ENCODE measurements at regions not wholly inside any gene's neighbourhood (a gene's known extent, or its start where the extent isn't known, plus 50 kb on each side); places are given as distances from the start of the nearest gene placed in this dataset.

- H3K4me3 ChIP-seq (ENCODE audit: low read depth in 2 of 2, low read length in 2 of 2), result no peak overlapping the region
- H3K27me3 ChIP-seq (ENCODE audit: control insufficient read depth, insufficient read depth, low read length), result no peaks in the 10 kb centered on the region
- no peaks in the 10 kb centered on the region for H3K4me1 ChIP-seq (ENCODE audit: control insufficient read depth, insufficient read depth, low read length)
- TF ChIP-seq REST (IDR thresholded peaks at IDR 0.05; ENCODE audit: insufficient read depth in 1 of 2, low read depth in 2 of 2, low read length in 1 of 2), result no peak
- TF ChIP-seq SIN3A (IDR thresholded peaks at IDR 0.05; ENCODE audit: borderline replicate concordance, insufficient read depth, low read depth, low read length), result no peak
- no peak for TF ChIP-seq POLR2AphosphoS5 (IDR thresholded peaks at IDR 0.05; ENCODE audit: low read depth, low read length)
- TF ChIP-seq CTCF (IDR thresholded peaks at IDR 0.05), result no peak
- TF ChIP-seq TCF7L2 (IDR thresholded peaks at IDR 0.05; ENCODE audit: low read depth, low read length), result no peak
- no peaks in the 10 kb centered on the region for H3K36me3 ChIP-seq (ENCODE audit: control insufficient read depth, insufficient read depth, low read length)
- in situ Hi-C loops (cut with HindIII; ENCODE audit: low pct_unique_long_range_greater_than_20kb, low sequenced_read_pairs) (no loop called here), intact Hi-C loops (cut with micrococcal nuclease; ENCODE audit: unreplicated experiment) (no loop called here)
- ChIA-PET POLR2A (no interaction called here), CTCF (interaction anchor here (0.7 kb wide), 1 partner anchor 147 kb away, joined by 4 read pairs; no protein-coding TSS in a partner anchor)
- no TSS peak for BruUV-seq (replicated peaks)
- DNase-seq (ENCODE audit: low read depth, low spot score) (no peak), ATAC-seq (no peak)
- H3K27ac ChIP-seq (ENCODE audit: low read length), result no peak overlapping the region
- H3K9me3 ChIP-seq (ENCODE audit: control insufficient read depth, insufficient read depth, low read depth, low read length), result no peaks in the 10 kb centered on the region
These were observed 341.9 kb downstream of the TMEM167A start for GRCh38 chr5:82735160-82735789.

GRCh38 chr5:82734347-82734746 lies 342.8 kb downstream of the TMEM167A start:
- in situ Hi-C loops (cut with HindIII; ENCODE audit: low pct_unique_long_range_greater_than_20kb, low sequenced_read_pairs), result no loop called here

More at GRCh38 chr5:82734347-82734746, 342.8 kb downstream of the TMEM167A start:
- DNase-seq (ENCODE audit: low read depth, low spot score) (no peak), ATAC-seq (no peak)
- ChIA-PET POLR2A (no interaction called here), CTCF (no interaction called here)
- no peaks in the 10 kb centered on the region for H3K4me1 ChIP-seq (ENCODE audit: control insufficient read depth, insufficient read depth, low read length)
- H3K27me3 ChIP-seq (ENCODE audit: control insufficient read depth, insufficient read depth, low read length), result no peaks in the 10 kb centered on the region
- no peak for TF ChIP-seq CTCF (IDR thresholded peaks at IDR 0.05)
- TF ChIP-seq SIN3A (IDR thresholded peaks at IDR 0.05; ENCODE audit: borderline replicate concordance, insufficient read depth, low read depth, low read length), result no peak
- TF ChIP-seq REST (IDR thresholded peaks at IDR 0.05; ENCODE audit: insufficient read depth in 1 of 2, low read depth in 2 of 2, low read length in 1 of 2), result no peak
- no peak for TF ChIP-seq POLR2AphosphoS5 (IDR thresholded peaks at IDR 0.05; ENCODE audit: low read depth, low read length)
- TF ChIP-seq TCF7L2 (IDR thresholded peaks at IDR 0.05; ENCODE audit: low read depth, low read length), result no peak
- no TSS peak for BruUV-seq (replicated peaks)
- no peaks in the 10 kb centered on the region for H3K9me3 ChIP-seq (ENCODE audit: control insufficient read depth, insufficient read depth, low read depth, low read length)
- intact Hi-C loops (cut with micrococcal nuclease; ENCODE audit: unreplicated experiment), result no loop called here
- H3K36me3 ChIP-seq (ENCODE audit: control insufficient read depth, insufficient read depth, low read length), result no peaks in the 10 kb centered on the region
- H3K4me3 ChIP-seq (ENCODE audit: low read depth in 2 of 2, low read length in 2 of 2), result no peak overlapping the region
- H3K27ac ChIP-seq (ENCODE audit: low read length), result no peak overlapping the region
